ENCODE measurements at regions not wholly inside any gene's neighbourhood (a gene's known extent, or its start where the extent isn't known, plus 50 kb on each side); places are given as distances from the start of the nearest gene placed in this dataset.

GRCh38 chr15:69854521-69855181, 243.1 kb downstream of the TLE3 start:
- Histone ChIP-seq H3K9ac (ENCODE audit: low read depth, low read length) (peak overlapping the region; percentile 18; the same call in 1 of the 2 replicates), H3K27me3 (ENCODE audit: insufficient read depth, low read length) (no peaks in the 10 kb centered on the region), H3K36me3 (ENCODE audit: insufficient read depth, low read length) (no peaks in the 10 kb centered on the region), H3K4me3 (ENCODE audit: low read length) (no peak overlapping the region), H3K27ac (ENCODE audit: low read depth, low read length) (no peak overlapping the region), H3K4me1 (ENCODE audit: insufficient read depth, low read length) (peaks cover 15% of the 10 kb centered on the region; the same call in 1 of the 2 replicates), H3K9me3 (ENCODE audit: insufficient read depth, low read depth, low read length) (no peaks in the 10 kb centered on the region)
- WGBS, result 80% methylated on average over 11 of the region's 11 CpGs

DNA sequence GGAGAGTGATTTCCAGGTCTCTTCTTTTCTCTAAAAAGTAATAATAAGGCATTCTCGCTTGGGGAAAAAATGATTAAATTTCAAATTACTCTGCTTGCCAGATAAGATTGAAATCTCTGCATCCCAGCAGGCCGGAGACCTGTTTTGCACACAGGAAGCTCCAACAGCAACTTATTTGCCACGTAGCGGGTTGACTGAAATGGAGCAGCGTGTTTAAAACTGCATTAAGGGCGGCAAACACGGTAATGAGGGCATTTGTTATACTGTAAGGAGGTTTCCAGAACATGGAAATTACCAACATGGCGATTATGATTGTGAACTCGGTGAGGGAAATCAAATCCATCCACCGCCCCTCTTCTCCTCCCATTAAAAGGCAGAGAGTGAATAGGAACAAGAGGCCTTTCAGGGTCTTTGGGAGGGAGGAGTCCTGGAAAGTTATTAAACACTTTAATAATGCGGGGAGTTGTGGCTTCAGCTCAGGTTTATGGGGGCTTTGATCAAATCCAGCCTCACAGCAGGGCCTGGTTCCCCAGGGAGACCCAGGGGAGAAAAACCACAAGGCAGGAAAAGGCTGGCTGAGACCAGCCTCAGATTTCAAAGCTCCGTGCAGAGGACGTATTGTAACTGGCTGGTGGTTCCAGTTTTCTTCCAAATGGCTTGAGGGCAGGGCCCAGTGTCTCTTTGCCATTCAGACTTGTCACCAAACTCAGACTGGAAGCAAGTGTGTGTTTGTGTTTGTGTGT, 242.3 kb downstream of the TLE3 start:
- 81% methylated on average over 11 of the region's 13 CpGs for WGBS
- H3K27me3 ChIP-seq (ENCODE audit: insufficient read depth, low read length), result no peaks in the 10 kb centered on the region
- no peak overlapping the region for H3K9ac ChIP-seq (ENCODE audit: low read depth, low read length)
- peaks cover 15% of the 10 kb centered on the region; the same call in 1 of the 2 replicates for H3K4me1 ChIP-seq (ENCODE audit: insufficient read depth, low read length)
- no peaks in the 10 kb centered on the region for H3K36me3 ChIP-seq (ENCODE audit: insufficient read depth, low read length)
- no peak overlapping the region for H3K27ac ChIP-seq (ENCODE audit: low read depth, low read length)
- no peaks in the 10 kb centered on the region for H3K9me3 ChIP-seq (ENCODE audit: insufficient read depth, low read depth, low read length)
- H3K4me3 ChIP-seq (ENCODE audit: low read length), result no peak overlapping the region

- no peak overlapping the region for H3K27ac ChIP-seq (ENCODE audit: low read depth, low read length)
- no peaks in the 10 kb centered on the region for H3K27me3 ChIP-seq (ENCODE audit: insufficient read depth, low read length)
- no peak overlapping the region for H3K9ac ChIP-seq (ENCODE audit: low read depth, low read length)
- peaks cover 19% of the 10 kb centered on the region; the same call in 1 of the 2 replicates for H3K4me1 ChIP-seq (ENCODE audit: insufficient read depth, low read length)
- H3K36me3 ChIP-seq (ENCODE audit: insufficient read depth, low read length), result no peaks in the 10 kb centered on the region
- no peaks in the 10 kb centered on the region for H3K9me3 ChIP-seq (ENCODE audit: insufficient read depth, low read depth, low read length)
- no peak overlapping the region for H3K4me3 ChIP-seq (ENCODE audit: low read length)
- WGBS, result 92% methylated on average over 6 of the region's 6 CpGs
Measured at GRCh38 chr15:69857250-69857649, 240.5 kb downstream of the TLE3 start.

GRCh38 chr15:69857686-69858391, 239.9 kb downstream of the TLE3 start:
- Histone ChIP-seq H3K4me3 (ENCODE audit: low read length) (no peak overlapping the region), H3K9me3 (ENCODE audit: insufficient read depth, low read depth, low read length) (no peaks in the 10 kb centered on the region), H3K27me3 (ENCODE audit: insufficient read depth, low read length) (no peaks in the 10 kb centered on the region), H3K9ac (ENCODE audit: low read depth, low read length) (no peak overlapping the region), H3K27ac (ENCODE audit: low read depth, low read length) (no peak overlapping the region), H3K4me1 (ENCODE audit: insufficient read depth, low read length) (peaks cover 20% of the 10 kb centered on the region; the same call in 1 of the 2 replicates), H3K36me3 (ENCODE audit: insufficient read depth, low read length) (no peaks in the 10 kb centered on the region)
- 41% methylated on average over 10 of the region's 10 CpGs for WGBS

DNA sequence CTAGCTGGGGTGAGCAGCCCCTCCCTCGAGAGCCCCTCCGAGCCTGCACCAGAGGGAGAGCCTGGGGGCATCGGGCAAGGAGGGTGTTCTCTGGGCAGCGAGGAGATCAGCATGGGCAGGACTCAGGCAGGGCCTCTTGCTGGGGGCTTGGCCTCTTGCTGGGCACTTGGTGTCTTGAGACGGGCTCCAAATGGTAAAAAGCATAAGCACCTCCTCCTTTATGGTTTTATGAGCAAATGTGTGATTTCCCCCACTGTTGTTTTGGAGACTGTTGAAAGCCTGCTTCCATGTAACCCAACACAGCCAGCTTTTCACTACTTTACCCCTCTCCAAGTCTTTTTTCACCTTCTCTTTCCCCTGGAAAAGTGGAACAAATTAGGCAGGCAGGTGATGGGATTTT, 239.3 kb downstream of the TLE3 start:
- no peaks in the 10 kb centered on the region for H3K36me3 ChIP-seq (ENCODE audit: insufficient read depth, low read length)
- 84% methylated on average over 5 of the region's 5 CpGs for WGBS
- H3K4me1 ChIP-seq (ENCODE audit: insufficient read depth, low read length), result peaks cover 20% of the 10 kb centered on the region; the same call in 1 of the 2 replicates
- H3K9ac ChIP-seq (ENCODE audit: low read depth, low read length), result no peak overlapping the region
- no peak overlapping the region for H3K27ac ChIP-seq (ENCODE audit: low read depth, low read length)
- H3K9me3 ChIP-seq (ENCODE audit: insufficient read depth, low read depth, low read length), result no peaks in the 10 kb centered on the region
- no peaks in the 10 kb centered on the region for H3K27me3 ChIP-seq (ENCODE audit: insufficient read depth, low read length)
- no peak overlapping the region for H3K4me3 ChIP-seq (ENCODE audit: low read length)

DNA sequence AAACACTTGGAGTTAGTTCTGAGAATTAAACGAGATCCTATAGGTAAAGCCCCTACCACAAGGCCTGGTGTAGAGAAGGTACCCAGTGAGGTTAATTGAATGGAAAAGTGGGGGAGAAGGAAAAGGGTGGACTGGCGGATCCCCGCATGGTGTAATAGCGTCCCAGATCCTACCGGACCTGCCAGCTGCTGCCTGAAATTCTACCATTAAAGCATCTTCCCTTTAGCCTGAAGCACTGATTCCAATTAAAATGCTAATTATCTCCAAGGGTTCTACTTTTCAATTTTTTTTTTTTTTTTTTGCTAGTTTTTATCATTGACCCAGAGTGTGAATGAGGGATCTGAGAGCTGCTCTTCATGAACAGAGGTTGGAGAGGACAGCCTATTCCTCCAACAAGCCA, 237.9 kb downstream of the TLE3 start:
- no peak overlapping the region for H3K9ac ChIP-seq (ENCODE audit: low read depth, low read length)
- 91% methylated on average over 5 of the region's 5 CpGs for WGBS
- H3K36me3 ChIP-seq (ENCODE audit: insufficient read depth, low read length), result no peaks in the 10 kb centered on the region
- H3K4me3 ChIP-seq (ENCODE audit: low read length), result no peak overlapping the region
- H3K9me3 ChIP-seq (ENCODE audit: insufficient read depth, low read depth, low read length), result no peaks in the 10 kb centered on the region
- no peak overlapping the region for H3K27ac ChIP-seq (ENCODE audit: low read depth, low read length)
- peaks cover 16% of the 10 kb centered on the region; the same call in 1 of the 2 replicates for H3K4me1 ChIP-seq (ENCODE audit: insufficient read depth, low read length)
- no peaks in the 10 kb centered on the region for H3K27me3 ChIP-seq (ENCODE audit: insufficient read depth, low read length)

- Histone ChIP-seq H3K9ac (ENCODE audit: low read depth, low read length) (no peak overlapping the region), H3K9me3 (ENCODE audit: insufficient read depth, low read depth, low read length) (no peaks in the 10 kb centered on the region), H3K4me3 (ENCODE audit: low read length) (no peak overlapping the region), H3K36me3 (ENCODE audit: insufficient read depth, low read length) (no peaks in the 10 kb centered on the region), H3K27ac (ENCODE audit: low read depth, low read length) (no peak overlapping the region), H3K4me1 (ENCODE audit: insufficient read depth, low read length) (peaks cover 11% of the 10 kb centered on the region; the same call in 1 of the 2 replicates), H3K27me3 (ENCODE audit: insufficient read depth, low read length) (no peaks in the 10 kb centered on the region)
- WGBS, result 90% methylated on average over 7 of the region's 7 CpGs
Measured at GRCh38 chr15:69860321-69860720, 237.4 kb downstream of the TLE3 start.

DNA sequence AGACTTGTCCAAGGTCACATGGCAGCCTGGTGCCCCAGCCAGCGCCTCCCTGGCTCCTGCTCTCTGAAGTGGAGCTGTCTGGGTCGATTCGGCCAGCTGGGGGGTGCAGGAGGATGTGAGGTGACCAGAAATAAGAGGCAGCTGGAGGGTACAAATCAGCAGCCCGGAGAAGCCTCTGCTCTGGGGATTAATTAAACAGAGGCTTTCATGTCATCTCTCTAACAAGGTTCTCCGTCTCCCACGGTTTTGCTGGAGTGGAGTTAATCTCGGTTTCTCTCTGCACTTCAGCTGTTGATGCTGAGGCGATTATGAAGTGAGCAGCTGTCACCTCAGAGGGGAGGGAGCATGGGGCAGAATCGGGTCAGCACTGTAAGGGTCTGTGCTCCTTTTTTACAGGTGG, 236.8 kb downstream of the TLE3 start:
- Histone ChIP-seq H3K9me3 (ENCODE audit: insufficient read depth, low read depth, low read length) (no peaks in the 10 kb centered on the region), H3K4me1 (ENCODE audit: insufficient read depth, low read length) (peaks cover 6% of the 10 kb centered on the region; the same call in 1 of the 2 replicates), H3K27ac (ENCODE audit: low read depth, low read length) (no peak overlapping the region), H3K36me3 (ENCODE audit: insufficient read depth, low read length) (no peaks in the 10 kb centered on the region), H3K9ac (ENCODE audit: low read depth, low read length) (no peak overlapping the region), H3K4me3 (ENCODE audit: low read length) (no peak overlapping the region), H3K27me3 (ENCODE audit: insufficient read depth, low read length) (no peaks in the 10 kb centered on the region)
- 92% methylated on average over 9 of the region's 9 CpGs for WGBS

GRCh38 chr15:69861331-69862171, 236.2 kb downstream of the TLE3 start:
- 66% methylated on average over 8 of the region's 8 CpGs for WGBS
- no peak overlapping the region for H3K4me3 ChIP-seq (ENCODE audit: low read length)
- H3K9ac ChIP-seq (ENCODE audit: low read depth, low read length), result no peak overlapping the region
- H3K36me3 ChIP-seq (ENCODE audit: insufficient read depth, low read length), result no peaks in the 10 kb centered on the region
- no peaks in the 10 kb centered on the region for H3K9me3 ChIP-seq (ENCODE audit: insufficient read depth, low read depth, low read length)
- peaks cover 5% of the 10 kb centered on the region; the same call in 1 of the 2 replicates for H3K4me1 ChIP-seq (ENCODE audit: insufficient read depth, low read length)
- no peak overlapping the region for H3K27ac ChIP-seq (ENCODE audit: low read depth, low read length)
- no peaks in the 10 kb centered on the region for H3K27me3 ChIP-seq (ENCODE audit: insufficient read depth, low read length)

- Histone ChIP-seq H3K4me3 (ENCODE audit: low read length) (no peak overlapping the region), H3K9me3 (ENCODE audit: insufficient read depth, low read depth, low read length) (no peaks in the 10 kb centered on the region), H3K27ac (ENCODE audit: low read depth, low read length) (no peak overlapping the region), H3K9ac (ENCODE audit: low read depth, low read length) (no peak overlapping the region), H3K4me1 (ENCODE audit: insufficient read depth, low read length) (peaks cover 5% of the 10 kb centered on the region; the same call in 1 of the 2 replicates), H3K36me3 (ENCODE audit: insufficient read depth, low read length) (no peaks in the 10 kb centered on the region), H3K27me3 (ENCODE audit: insufficient read depth, low read length) (no peaks in the 10 kb centered on the region)
- WGBS, result 92% methylated on average over 4 of the region's 4 CpGs
Measured at GRCh38 chr15:69862540-69862939, 235.2 kb downstream of the TLE3 start.
